ENCODE measurements at regions not wholly inside any gene's neighbourhood (a gene's known extent, or its start where the extent isn't known, plus 50 kb on each side); places are given as distances from the start of the nearest gene placed in this dataset.

- no peak overlapping the region for H3K4me2 ChIP-seq
- H3K27ac ChIP-seq (ENCODE audit: low read depth in 2 of 2, low read length in 1 of 2) = no peak overlapping the region
- H3F3A ChIP-seq (replicated peaks; ENCODE audit: insufficient read depth) = no peaks in the 10 kb centered on the region
- H3K9me2 ChIP-seq = no peaks in the 10 kb centered on the region
- POLR2A ChIA-PET = no interaction called here
- no peak overlapping the region for H3K9ac ChIP-seq
- no peak overlapping the region for H2AFZ ChIP-seq (ENCODE audit: low read depth)
- no peaks in the 10 kb centered on the region for H3K79me2 ChIP-seq (ENCODE audit: insufficient read depth)
- no peaks in the 10 kb centered on the region for H3K9me3 ChIP-seq
- TF ChIP-seq EP300 (IDR thresholded peaks at IDR 0.05; ENCODE audit: borderline replicate concordance in 1 of 2, low read depth in 1 of 2, low read length in 1 of 2) (no peak), MXI1 (IDR thresholded peaks at IDR 0.05; ENCODE audit: low read depth, low read length) (no peak), SIN3A (IDR thresholded peaks at IDR 0.05; ENCODE audit: borderline replicate concordance, low read depth, low read length) (no peak), FOXM1 (IDR thresholded peaks at IDR 0.05; ENCODE audit: low read depth) (no peak), TCF12 (IDR thresholded peaks at IDR 0.05) (no peak), GATA2 (CRISPR knock-in tag; IDR thresholded peaks at IDR 0.05) (no peak), JUND (IDR thresholded peaks at IDR 0.05) (no peak), CHD2 (IDR thresholded peaks at IDR 0.05; ENCODE audit: low read length, partially characterized antibody) (no peak), ELF1 (IDR thresholded peaks at IDR 0.05) (no peak), RCOR1 (IDR thresholded peaks at IDR 0.05; ENCODE audit: low read length) (no peak), EZH2phosphoT487 (IDR thresholded peaks at IDR 0.05; ENCODE audit: borderline replicate concordance, low read depth) (no peak), NFIC (IDR thresholded peaks at IDR 0.05; ENCODE audit: borderline replicate concordance) (no peak), TEAD4 (IDR thresholded peaks at IDR 0.05; ENCODE audit: borderline replicate concordance, insufficient read depth) (no peak), FOXJ3 (CRISPR knock-in tag; IDR thresholded peaks at IDR 0.05) (no peak)
- TF ChIP-seq, protein P1, sequence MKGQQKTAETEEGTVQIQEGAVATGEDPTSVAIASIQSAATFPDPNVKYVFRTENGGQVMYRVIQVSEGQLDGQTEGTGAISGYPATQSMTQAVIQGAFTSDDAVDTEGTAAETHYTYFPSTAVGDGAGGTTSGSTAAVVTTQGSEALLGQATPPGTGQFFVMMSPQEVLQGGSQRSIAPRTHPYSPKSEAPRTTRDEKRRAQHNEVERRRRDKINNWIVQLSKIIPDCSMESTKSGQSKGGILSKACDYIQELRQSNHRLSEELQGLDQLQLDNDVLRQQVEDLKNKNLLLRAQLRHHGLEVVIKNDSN (IDR thresholded peaks at IDR 0.05; ENCODE audit: borderline replicate concordance, low read depth) = no peak
- TF ChIP-seq, protein P2, sequence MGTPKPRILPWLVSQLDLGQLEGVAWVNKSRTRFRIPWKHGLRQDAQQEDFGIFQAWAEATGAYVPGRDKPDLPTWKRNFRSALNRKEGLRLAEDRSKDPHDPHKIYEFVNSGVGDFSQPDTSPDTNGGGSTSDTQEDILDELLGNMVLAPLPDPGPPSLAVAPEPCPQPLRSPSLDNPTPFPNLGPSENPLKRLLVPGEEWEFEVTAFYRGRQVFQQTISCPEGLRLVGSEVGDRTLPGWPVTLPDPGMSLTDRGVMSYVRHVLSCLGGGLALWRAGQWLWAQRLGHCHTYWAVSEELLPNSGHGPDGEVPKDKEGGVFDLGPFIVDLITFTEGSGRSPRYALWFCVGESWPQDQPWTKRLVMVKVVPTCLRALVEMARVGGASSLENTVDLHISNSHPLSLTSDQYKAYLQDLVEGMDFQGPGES (IDR thresholded peaks at IDR 0.05; ENCODE audit: low read depth, low read length) = no peak
- TF ChIP-seq, protein P3, sequence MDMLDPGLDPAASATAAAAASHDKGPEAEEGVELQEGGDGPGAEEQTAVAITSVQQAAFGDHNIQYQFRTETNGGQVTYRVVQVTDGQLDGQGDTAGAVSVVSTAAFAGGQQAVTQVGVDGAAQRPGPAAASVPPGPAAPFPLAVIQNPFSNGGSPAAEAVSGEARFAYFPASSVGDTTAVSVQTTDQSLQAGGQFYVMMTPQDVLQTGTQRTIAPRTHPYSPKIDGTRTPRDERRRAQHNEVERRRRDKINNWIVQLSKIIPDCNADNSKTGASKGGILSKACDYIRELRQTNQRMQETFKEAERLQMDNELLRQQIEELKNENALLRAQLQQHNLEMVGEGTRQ (IDR thresholded peaks at IDR 0.05; ENCODE audit: borderline replicate concordance, low read depth, low read length) = no peak
- TF ChIP-seq, protein P4, sequence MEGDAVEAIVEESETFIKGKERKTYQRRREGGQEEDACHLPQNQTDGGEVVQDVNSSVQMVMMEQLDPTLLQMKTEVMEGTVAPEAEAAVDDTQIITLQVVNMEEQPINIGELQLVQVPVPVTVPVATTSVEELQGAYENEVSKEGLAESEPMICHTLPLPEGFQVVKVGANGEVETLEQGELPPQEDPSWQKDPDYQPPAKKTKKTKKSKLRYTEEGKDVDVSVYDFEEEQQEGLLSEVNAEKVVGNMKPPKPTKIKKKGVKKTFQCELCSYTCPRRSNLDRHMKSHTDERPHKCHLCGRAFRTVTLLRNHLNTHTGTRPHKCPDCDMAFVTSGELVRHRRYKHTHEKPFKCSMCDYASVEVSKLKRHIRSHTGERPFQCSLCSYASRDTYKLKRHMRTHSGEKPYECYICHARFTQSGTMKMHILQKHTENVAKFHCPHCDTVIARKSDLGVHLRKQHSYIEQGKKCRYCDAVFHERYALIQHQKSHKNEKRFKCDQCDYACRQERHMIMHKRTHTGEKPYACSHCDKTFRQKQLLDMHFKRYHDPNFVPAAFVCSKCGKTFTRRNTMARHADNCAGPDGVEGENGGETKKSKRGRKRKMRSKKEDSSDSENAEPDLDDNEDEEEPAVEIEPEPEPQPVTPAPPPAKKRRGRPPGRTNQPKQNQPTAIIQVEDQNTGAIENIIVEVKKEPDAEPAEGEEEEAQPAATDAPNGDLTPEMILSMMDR (IDR thresholded peaks at IDR 0.05) = no peak
- H4K20me1 ChIP-seq (ENCODE audit: insufficient read depth) = no peaks in the 10 kb centered on the region
- H3K4me1 ChIP-seq (ENCODE audit: control insufficient read depth in 1 of 2, insufficient read depth in 2 of 2, low read depth in 1 of 2, low read length in 1 of 2) = no peaks in the 10 kb centered on the region
- DNase-seq = no peak
- H3K4me3 ChIP-seq (ENCODE audit: low read depth in 2 of 2, low read length in 1 of 2) = no peak overlapping the region
- H3K27me3 ChIP-seq (ENCODE audit: insufficient read depth) = no peaks in the 10 kb centered on the region
- CTCF ChIA-PET = no interaction called here
- WGBS (ENCODE audit: low lambda C conversion rate) = 33% methylated on average over 2 of the region's 2 CpGs
- no peaks in the 10 kb centered on the region for H3K36me3 ChIP-seq (replicated peaks in 1 of 2; ENCODE audit: control insufficient read depth in 1 of 2, insufficient read depth in 2 of 2, low read length in 1 of 2)
These were observed 65.5 kb upstream of the SYT9 start for GRCh38 chr11:7186190-7186589.
